ENCODE measurements at regions not wholly inside any gene's neighbourhood (a gene's known extent, or its start where the extent isn't known, plus 50 kb on each side); places are given as distances from the start of the nearest gene placed in this dataset.

DNA sequence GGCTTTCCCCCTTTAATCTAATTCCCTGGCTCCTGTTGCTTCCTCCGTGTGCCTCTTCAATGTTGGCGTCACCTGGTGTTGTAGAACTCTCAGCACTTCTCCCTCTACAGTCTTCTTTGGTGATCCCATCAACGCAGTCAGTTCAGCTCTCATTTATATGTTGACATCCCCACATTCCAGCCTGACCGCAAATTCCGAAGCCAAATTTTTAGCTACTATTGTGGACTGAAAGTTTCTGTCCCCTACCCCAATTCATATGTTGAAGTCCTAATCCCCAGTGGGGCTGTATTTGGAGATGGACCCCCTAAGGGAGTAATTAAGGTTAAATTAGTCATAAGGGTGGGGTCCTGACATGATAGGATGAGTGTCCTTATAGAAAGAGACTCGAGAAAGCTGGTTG lies 210.6 kb upstream of the ADAMTSL1 start:
- DNase-seq (ENCODE audit: low read depth, low spot score): no peak
- H3K4me2 ChIP-seq (ENCODE audit: insufficient read depth, low read length): no peak overlapping the region
- H3K4me3 ChIP-seq (replicated peaks in 1 of 3; ENCODE audit: insufficient read depth in 1 of 3, low read depth in 1 of 3, low read length in 3 of 3): no peak overlapping the region
- BruUV-seq (replicated peaks): no TSS peak
- no peaks in the 10 kb centered on the region for H3K9me3 ChIP-seq (replicated peaks; ENCODE audit: control insufficient read depth, insufficient read depth, low read length)
- FAIRE-seq: no peak
- H3K79me2 ChIP-seq (ENCODE audit: control insufficient read depth, insufficient read depth, low read length): no peaks in the 10 kb centered on the region
- intact Hi-C loops (cut with micrococcal nuclease): no loop called here
- POLR2A ChIA-PET: no interaction called here
- H3K9ac ChIP-seq (replicated peaks; ENCODE audit: extremely low read depth, insufficient read depth, low read length): no peak overlapping the region
- no peaks in the 10 kb centered on the region for H4K20me1 ChIP-seq (replicated peaks; ENCODE audit: control insufficient read depth, extremely low read depth, insufficient read depth, low read length)
- no peaks in the 10 kb centered on the region for H3K27me3 ChIP-seq (ENCODE audit: control insufficient read depth in 2 of 2, insufficient read depth in 2 of 2, low read length in 2 of 2)
- H2AFZ ChIP-seq (ENCODE audit: low read depth, low read length): no peak overlapping the region
- H3K4me1 ChIP-seq (ENCODE audit: control insufficient read depth, extremely low read depth, insufficient read depth, low read length): peaks cover 6% of the 10 kb centered on the region
- CTCF ChIA-PET: interaction anchor here (1.3 to 2.0 kb wide), 3 partner anchors 8 to 179 kb away, joined by 3 to 9 read pairs (median 8); no protein-coding TSS in a partner anchor
- H3K9me1 ChIP-seq (replicated peaks; ENCODE audit: control insufficient read depth, extremely low read depth, insufficient read depth, low read length): no peaks in the 10 kb centered on the region
- H3K36me3 ChIP-seq (ENCODE audit: control insufficient read depth in 2 of 2, extremely low read depth in 1 of 2, insufficient read depth in 2 of 2, low read length in 2 of 2): no peaks in the 10 kb centered on the region
- dilution Hi-C loops (cut with MboI; ENCODE audit: extremely low pct_ligation_motif_present, low sequenced_read_pairs): loop anchor here (25.0 kb wide), 1 partner anchor 174 kb away; no protein-coding TSS in a partner anchor
- H3K27ac ChIP-seq (ENCODE audit: insufficient read depth, low read depth, low read length): no peak overlapping the region
- TF ChIP-seq MYC (IDR thresholded peaks at IDR 0.05; ENCODE audit: low read depth, low read length) (no peak), POLR2AphosphoS5 (IDR thresholded peaks at IDR 0.05; ENCODE audit: insufficient read depth, low read depth, low read length) (no peak), FOS (IDR thresholded peaks at IDR 0.05; ENCODE audit: borderline replicate concordance, insufficient read depth, low read length) (no peak), GATA2 (IDR thresholded peaks at IDR 0.05; ENCODE audit: insufficient read depth, insufficient read length, low read depth, low read length) (no peak), JUN (IDR thresholded peaks at IDR 0.05; ENCODE audit: borderline replicate concordance, insufficient read depth, insufficient read length, low read depth) (no peak), EZH2 (IDR thresholded peaks at IDR 0.05; ENCODE audit: borderline replicate concordance, low read depth, low read length, severe bottlenecking) (no peak), POLR2A (IDR thresholded peaks at IDR 0.05; ENCODE audit: low read depth, low read length) (no peak)
- TF ChIP-seq, protein P1, sequence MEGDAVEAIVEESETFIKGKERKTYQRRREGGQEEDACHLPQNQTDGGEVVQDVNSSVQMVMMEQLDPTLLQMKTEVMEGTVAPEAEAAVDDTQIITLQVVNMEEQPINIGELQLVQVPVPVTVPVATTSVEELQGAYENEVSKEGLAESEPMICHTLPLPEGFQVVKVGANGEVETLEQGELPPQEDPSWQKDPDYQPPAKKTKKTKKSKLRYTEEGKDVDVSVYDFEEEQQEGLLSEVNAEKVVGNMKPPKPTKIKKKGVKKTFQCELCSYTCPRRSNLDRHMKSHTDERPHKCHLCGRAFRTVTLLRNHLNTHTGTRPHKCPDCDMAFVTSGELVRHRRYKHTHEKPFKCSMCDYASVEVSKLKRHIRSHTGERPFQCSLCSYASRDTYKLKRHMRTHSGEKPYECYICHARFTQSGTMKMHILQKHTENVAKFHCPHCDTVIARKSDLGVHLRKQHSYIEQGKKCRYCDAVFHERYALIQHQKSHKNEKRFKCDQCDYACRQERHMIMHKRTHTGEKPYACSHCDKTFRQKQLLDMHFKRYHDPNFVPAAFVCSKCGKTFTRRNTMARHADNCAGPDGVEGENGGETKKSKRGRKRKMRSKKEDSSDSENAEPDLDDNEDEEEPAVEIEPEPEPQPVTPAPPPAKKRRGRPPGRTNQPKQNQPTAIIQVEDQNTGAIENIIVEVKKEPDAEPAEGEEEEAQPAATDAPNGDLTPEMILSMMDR (IDR thresholded peaks at IDR 0.05; ENCODE audit: extremely low read depth in 1 of 2, insufficient read depth in 1 of 2, low read depth in 1 of 2, low read length in 2 of 2): no peak
- TF ChIP-seq, protein P2, sequence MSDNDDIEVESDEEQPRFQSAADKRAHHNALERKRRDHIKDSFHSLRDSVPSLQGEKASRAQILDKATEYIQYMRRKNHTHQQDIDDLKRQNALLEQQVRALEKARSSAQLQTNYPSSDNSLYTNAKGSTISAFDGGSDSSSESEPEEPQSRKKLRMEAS (IDR thresholded peaks at IDR 0.05; ENCODE audit: insufficient read depth, insufficient read length): no peak
